ENCODE measurements at regions not wholly inside any gene's neighbourhood (a gene's known extent, or its start where the extent isn't known, plus 50 kb on each side); places are given as distances from the start of the nearest gene placed in this dataset.
"Not testable (repeated sequence)": the region's sequence is repeated elsewhere in the genome, so short reads cannot be mapped to it uniquely, and the experiment has no call there.

- Histone ChIP-seq H3K4me3 (no peak overlapping the region), H3K4me1 (no peaks in the 10 kb centered on the region), H3K36me3 (no peaks in the 10 kb centered on the region), H3K27ac (no peak overlapping the region), H3K27me3 (ENCODE audit: low read depth) (peaks cover 3% of the 10 kb centered on the region), H3K9me3 (no peaks in the 10 kb centered on the region)
- ATAC-seq (no peak), DNase-seq (no peak)
- no peak for TF ChIP-seq CTCF (IDR thresholded peaks at IDR 0.05)
- intact Hi-C loops (cut with DNase I): no loop called here
These were observed 211.3 kb downstream of the ALG10 start for GRCh38 chr12:34233618-34234017.

- intact Hi-C loops (cut with DNase I): no loop called here
- no peak for TF ChIP-seq CTCF (IDR thresholded peaks at IDR 0.05)
- Histone ChIP-seq H3K36me3 (no peaks in the 10 kb centered on the region), H3K27ac (no peak overlapping the region), H3K4me3 (no peak overlapping the region), H3K9me3 (no peaks in the 10 kb centered on the region), H3K27me3 (ENCODE audit: low read depth) (no peaks in the 10 kb centered on the region), H3K4me1 (no peaks in the 10 kb centered on the region)
- no peak for ATAC-seq
- no peak for DNase-seq
These were observed 213.8 kb downstream of the ALG10 start for GRCh38 chr12:34236073-34236472.

GRCh38 chr12:34244608-34245007 lies 222.3 kb downstream of the ALG10 start:
- Histone ChIP-seq H3K9me3 (no peaks in the 10 kb centered on the region), H3K27ac (no peak overlapping the region), H3K27me3 (ENCODE audit: low read depth) (no peaks in the 10 kb centered on the region), H3K36me3 (no peaks in the 10 kb centered on the region), H3K4me1 (no peaks in the 10 kb centered on the region), H3K4me3 (no peak overlapping the region)
- intact Hi-C loops (cut with DNase I): no loop called here
- ATAC-seq (no peak), DNase-seq (no peak)
- no peak for TF ChIP-seq CTCF (IDR thresholded peaks at IDR 0.05)

GRCh38 chr12:34249271-34249670 lies 227.0 kb downstream of the ALG10 start:
- TF ChIP-seq CTCF (IDR thresholded peaks at IDR 0.05): no peak
- H3K27ac ChIP-seq: no peak overlapping the region
- intact Hi-C loops (cut with DNase I): no loop called here
- H3K9me3 ChIP-seq: no peaks in the 10 kb centered on the region
- H3K36me3 ChIP-seq: no peaks in the 10 kb centered on the region
- H3K27me3 ChIP-seq (ENCODE audit: low read depth): no peaks in the 10 kb centered on the region
- ATAC-seq (no peak), DNase-seq (no peak)
- no peaks in the 10 kb centered on the region for H3K4me1 ChIP-seq
- no peak overlapping the region for H3K4me3 ChIP-seq

GRCh38 chr12:34251879-34252278 lies 229.6 kb downstream of the ALG10 start:
- H3K4me1 ChIP-seq; H3K27ac ChIP-seq; intact Hi-C loops (cut with DNase I); H3K4me3 ChIP-seq; H3K36me3 ChIP-seq; H3K27me3 ChIP-seq (ENCODE audit: low read depth); H3K9me3 ChIP-seq; ATAC-seq; DNase-seq: not testable (repeated sequence)

GRCh38 chr12:34253674-34254073 lies 231.4 kb downstream of the ALG10 start:
- Histone ChIP-seq H3K27ac (no peak overlapping the region), H3K27me3 (ENCODE audit: low read depth) (no peaks in the 10 kb centered on the region), H3K4me1 (no peaks in the 10 kb centered on the region), H3K4me3 (no peak overlapping the region), H3K9me3 (no peaks in the 10 kb centered on the region), H3K36me3 (no peaks in the 10 kb centered on the region)
- intact Hi-C loops (cut with DNase I): no loop called here
- no peak for ATAC-seq
- TF ChIP-seq CTCF (IDR thresholded peaks at IDR 0.05): no peak
- no peak for DNase-seq
